HL-60/S4 treated with phorbol 12-myristate 13-acetate at 8.2 ng/mL for 4 days and 3 days (cell line): ENCODE measurements at regions not wholly inside any gene's neighbourhood (a gene's known extent, or its start where the extent isn't known, plus 50 kb on each side); places are given as distances from the start of the nearest gene placed in this dataset.

Experiments used
- in situ Hi-C: fragments of 300-500 bp; cut with MboI; formaldehyde crosslinking; loops from 2 replicates; pipeline ENCODE4 v1.15.0; 2022; ENCODE audit warnings: low sequenced_read_pairs

DNA sequence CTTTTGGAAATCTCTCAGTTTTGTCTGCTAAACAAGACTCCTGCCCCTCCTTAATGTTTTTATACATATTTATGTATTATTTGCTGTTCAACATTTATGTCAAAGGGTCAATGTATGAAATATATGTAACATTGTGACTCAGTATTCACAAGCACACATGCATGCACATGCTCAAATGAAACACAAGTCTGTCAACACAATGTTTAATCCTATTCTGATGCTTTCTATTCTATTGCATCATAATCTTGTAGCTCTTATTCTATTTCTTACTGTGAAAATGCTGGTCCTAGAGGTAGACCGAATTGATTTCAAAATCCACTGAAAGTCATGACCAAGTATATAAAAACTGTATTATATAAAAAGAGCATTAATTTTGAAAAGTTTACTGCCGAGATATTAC is 1463.3 kb downstream of the C4orf33 start:
- in situ Hi-C loops: no loop called here

DNA sequence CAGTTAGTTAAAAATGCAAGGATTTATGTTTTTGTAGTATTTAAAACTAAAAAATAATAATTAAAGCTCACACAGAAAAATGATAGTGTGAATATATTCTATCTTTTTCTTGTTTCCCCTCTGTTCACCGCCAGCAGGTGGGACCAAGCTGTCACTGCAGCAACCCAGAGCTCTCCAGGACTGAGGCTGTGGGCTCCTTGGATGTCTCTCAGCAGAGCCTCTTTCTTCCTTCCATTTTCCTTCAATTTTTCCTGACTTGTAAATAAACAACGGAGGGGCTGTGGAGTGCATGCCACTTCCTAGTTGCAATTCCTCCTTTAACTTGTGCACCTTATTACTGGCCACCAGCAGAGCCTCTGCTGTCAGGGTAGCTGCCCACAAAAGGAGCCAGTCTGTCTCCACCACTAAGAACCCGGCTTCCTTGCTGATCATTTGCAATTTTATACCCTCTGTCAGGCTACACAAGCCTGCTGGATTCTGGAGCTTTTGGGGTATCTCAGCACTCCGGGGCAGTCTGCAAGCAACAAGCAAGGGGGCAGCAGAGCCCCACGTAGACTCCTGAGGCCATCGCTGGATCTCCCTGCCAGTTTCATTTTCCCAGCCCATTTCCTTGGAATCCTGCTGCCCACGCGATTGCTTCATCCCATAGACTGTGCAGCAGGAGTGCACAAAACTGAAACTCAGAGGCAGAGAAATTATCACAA is 1467.4 kb downstream of the C4orf33 start:
- in situ Hi-C loops: no loop called here

DNA sequence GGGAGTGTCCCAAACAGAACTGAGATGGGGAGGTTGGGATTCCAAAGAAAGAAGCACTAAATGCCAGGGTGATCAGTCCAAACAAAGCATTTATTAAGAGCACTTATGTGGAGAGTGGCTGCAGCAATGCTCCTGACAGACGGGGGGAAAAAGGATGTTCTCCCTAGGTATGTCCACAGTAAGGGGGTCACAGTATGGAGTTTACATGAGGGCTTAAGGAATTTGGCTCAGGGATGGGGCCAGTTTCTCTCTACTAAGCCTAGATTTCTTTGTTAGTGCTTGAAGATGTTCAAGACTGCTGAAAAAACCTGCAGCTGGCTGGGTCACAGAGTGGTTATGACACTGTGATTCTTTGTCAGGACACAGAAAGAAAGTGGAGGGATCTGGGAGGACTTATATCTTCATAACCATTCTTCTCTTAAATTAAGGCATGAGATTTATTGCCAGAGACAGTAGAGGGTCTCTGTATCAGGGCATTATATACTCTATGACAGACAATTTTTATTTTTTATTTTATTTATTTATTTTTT is 1468.0 kb downstream of the C4orf33 start:
- in situ Hi-C loops: no loop called here

DNA sequence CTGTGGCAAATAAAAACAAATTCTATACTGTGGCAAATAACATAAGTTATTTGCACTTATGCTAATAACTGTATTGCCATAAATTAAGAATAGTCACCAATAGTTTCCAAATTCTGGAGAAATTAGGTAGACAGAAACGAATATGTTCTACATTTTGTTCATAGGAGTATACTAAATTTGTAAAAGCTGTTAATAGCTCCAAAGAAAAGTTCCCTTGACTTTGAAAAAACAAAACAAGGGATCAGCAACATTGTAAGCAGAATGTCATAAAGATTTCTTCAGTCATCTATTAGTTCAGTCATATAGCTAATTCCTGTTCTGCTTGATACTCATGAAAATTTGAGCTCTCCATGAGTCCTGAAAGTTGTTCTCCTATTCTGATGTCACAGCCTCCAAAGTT is 1472.8 kb downstream of the C4orf33 start:
- in situ Hi-C loops: no loop called here

DNA sequence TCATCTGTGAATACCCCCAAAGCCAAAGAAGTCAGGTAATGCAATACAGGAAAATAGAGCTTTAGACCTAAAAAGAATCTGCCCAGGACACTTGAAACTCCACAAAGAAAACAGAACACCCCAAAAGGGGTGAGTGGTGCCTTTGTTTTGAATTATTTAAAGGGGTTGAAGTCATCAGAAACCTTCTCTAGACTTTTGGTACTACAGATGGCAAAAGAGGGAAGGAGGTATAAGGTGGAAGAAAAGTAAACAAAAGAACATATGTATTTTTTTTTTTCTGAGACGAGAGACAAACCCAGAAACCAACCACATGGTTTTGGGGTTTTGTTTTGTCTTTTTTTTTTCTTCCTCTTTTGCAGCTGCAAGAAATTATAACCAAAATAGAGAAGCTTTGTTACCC is 1477.8 kb downstream of the C4orf33 start:
- in situ Hi-C loops: no loop called here

DNA sequence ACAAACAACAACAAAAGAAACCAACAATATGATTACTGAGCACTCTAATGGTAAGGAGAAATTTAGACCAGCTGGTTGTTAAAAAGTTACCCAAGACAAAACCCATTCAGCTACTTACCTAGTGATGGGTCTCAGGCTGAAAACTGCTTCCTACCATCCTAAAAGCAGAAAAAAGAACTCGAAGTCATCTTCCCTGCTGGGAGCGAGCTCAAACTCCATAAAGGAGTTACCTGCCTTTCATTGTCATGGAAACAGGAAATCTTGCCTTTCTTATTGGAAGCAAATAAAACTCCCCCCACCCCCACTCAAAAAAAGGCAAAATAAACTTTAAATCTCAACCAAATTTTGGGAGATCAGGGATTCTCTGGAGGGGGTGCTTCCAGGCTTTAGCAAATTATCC is 1478.3 kb downstream of the C4orf33 start:
- in situ Hi-C loops: no loop called here

DNA sequence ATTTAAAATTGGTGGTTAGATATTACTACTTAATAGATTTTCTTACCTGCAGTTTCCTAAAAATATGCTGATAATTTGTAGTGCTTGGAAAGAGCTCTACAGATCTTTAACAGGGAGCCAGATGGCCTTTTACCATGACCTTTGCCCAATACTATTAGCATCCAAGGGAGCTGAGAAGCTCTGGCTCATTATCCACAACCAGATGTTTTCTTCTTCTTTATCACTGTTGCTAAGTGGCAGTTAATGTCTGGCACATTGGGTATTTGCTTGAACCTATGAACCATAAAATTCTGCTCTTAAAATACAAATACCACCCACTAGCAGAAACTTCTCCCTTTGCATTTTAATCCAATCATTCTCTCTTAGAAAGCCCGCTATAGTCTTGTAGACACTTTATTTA is 1480.3 kb downstream of the C4orf33 start:
- in situ Hi-C loops: no loop called here

DNA sequence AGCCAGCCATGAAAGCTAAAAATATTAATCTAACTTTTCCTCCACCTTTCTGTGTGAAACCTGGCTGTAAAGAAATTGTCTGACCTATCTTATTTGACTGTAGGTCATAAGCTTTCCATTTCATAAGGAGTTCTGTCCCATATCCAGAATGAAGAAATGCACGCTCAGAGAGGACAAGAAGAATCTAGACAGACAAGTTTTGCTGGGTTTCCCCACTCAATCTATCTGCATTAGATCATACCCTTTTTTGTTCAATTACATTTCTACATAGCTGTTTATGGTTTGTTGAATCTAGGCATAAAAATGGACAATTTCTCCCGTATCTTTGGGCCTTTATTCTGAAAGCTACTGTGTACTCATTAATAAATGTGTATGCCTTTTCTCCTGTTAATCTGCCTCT is 1495.1 kb downstream of the C4orf33 start:
- in situ Hi-C loops: no loop called here

DNA sequence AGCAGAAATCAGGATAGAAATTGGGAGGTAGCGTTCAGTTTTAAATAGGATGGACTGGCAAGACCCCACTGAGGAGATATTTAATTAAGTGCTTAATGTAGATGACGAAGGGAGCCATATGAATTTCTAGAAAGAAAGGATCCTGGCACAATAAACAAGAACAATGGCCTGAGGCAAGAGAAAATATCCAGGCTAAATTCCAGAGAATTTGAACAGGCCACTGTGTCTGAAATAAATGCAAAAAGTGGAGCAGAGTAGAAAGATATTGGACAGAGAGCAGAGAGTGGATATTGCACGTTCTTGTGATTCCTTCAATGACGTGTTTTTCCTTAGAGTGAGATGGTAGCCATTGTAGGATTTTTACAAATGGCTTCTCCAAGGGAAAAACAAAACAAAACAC is 1504.8 kb downstream of the C4orf33 start:
- in situ Hi-C loops: no loop called here

DNA sequence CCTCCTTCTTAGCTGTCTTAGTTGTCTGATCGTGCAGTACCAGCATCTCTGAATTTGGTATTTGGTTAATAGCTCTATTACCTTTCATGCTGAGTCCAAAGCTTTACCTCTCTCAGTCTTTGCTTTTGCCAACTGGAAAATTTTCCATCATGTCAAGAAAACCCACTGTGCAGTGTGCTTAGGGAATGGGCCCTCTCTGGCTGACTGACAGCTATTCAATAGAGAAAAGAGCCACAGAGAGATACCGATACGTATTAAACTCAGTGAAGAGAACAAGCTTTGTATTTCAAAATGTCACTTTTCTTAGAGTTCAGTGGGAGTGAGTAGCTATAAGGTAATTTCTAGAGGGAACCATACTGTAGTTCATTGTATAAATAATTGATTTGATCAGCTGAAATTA is 1507.1 kb downstream of the C4orf33 start:
- in situ Hi-C loops: no loop called here

DNA sequence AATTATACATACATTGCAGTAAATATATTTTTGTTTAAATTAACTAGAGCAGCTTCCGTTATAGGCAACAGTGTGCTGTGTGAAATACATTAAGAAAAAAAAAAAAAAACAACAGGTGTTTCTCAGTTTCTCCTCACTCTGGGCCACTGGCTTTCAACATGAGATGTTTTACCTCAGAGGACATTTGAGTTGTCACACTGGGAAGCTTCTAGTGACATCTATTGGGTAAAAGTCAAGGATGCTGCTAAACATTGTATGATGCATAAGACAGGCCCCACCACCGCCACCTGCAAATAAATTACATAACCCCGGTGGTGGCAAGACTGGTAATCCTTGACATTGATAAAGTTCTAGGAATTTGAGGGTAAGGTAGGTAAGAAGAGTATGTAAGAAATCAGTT is 1512.2 kb downstream of the C4orf33 start:
- in situ Hi-C loops: no loop called here

DNA sequence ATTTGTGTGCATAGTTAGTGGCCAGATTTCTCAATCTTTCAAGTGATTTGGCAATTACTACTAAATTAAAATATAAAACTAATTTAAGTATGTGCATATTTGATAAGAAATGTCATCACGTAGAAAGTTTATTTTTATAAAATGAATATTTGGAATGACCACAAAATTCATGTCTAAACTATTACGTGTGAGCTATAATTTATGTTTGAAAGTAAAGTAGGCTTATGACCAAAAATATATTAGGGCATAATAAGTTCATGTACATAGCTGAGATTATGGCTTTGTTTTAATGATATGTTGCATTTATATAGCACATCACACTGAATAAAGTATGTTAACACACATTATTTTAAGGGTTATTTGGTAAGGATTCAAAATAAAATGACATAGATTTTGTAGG is 1532.6 kb downstream of the C4orf33 start:
- in situ Hi-C loops: no loop called here

DNA sequence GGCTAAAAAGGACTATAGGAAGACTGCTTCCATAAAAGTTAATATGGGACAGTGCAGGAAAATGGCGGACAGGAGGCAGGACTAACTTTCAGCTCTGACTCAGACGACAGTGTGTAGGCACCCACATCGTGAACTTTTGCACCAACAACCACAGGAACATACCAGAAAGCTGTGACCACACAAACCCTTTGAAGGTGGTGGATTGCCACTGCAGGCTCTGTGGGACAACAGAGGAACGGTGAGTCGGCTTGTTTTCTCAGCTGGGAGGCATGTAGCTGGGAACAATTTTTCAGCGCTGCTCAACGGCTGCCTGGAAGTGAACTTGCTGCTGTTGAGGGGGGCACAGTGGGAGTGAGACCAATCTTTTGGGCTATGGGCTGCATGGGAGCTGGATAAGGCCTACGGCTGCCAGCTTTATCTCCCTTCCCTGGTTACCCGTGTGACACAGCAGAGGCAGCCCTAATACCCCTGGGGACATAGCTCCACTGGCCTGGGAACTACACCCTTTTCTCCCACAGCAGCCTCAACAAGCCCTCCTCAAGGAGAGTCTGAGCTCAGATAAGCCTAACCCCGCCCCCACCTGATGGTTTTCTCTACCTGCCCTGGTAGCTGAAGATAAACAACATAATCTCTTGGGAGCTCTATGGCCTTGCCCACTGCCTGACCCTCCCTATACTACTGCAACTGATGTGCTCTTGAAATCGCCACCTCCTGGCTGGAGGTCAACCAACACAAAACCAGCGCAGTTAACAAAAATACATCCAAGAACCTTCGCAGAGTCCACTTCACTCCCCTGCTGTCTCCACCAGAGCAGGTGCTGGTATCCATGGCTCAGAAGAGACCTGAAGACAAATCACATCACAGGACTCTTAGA is 1537.0 kb downstream of the C4orf33 start:
- in situ Hi-C loops: no loop called here

DNA sequence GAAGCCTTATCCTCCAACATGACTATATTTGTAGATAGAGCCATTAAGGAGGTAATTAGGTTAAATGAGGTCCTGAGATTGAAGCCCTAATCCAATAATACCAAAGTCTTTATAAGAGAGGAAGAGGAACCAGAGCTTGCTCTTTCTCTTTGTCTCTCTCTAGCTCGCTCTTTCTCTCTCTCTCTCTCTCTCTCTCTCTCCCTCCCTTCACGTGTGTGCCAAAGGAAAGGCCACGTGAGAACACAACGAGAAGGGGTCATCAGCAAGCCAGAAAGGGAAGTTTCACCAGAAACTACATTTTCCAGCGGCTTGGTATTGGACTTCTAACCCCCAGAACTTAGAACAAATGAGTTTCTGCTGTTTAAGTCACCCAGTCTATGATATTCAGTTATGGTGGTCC is 1540.5 kb downstream of the C4orf33 start:
- in situ Hi-C loops: no loop called here

DNA sequence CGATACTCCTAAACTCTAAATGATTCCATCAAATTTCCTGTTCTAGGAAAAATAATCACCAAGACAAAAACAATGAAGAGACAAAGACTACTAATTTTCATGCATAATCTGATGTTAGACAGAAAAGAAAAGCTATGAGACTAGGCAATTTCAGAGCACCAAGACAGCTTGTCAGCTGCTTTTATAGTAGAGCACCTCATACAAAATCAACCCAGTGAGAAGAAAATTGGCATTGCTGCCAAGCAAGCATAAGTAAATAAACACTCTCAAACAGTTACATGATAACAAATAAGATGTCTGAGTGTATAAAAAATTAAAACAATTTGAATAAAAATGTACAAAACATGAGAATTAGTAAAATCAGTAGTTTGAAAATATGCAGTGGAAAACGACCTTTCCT is 1544.6 kb downstream of the C4orf33 start:
- in situ Hi-C loops: no loop called here

DNA sequence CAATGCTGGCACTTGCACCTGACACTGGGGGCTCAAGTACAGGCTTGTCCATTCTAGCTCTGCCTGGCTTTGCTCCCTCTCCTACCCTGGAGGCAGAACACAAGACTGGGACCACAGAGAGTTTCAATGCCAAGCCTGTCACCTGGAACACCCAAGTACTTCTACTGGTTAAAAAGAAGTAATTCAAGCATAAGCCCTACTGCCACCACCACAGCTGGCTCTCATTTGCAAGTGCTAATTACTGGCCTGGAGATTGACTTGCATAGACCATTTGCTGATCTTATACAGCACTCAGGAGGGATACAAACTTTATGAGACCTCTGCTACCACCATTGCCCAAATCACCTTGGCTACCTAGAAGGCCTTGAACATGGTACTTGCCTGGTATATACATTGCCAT is 1550.9 kb downstream of the C4orf33 start:
- in situ Hi-C loops: no loop called here

DNA sequence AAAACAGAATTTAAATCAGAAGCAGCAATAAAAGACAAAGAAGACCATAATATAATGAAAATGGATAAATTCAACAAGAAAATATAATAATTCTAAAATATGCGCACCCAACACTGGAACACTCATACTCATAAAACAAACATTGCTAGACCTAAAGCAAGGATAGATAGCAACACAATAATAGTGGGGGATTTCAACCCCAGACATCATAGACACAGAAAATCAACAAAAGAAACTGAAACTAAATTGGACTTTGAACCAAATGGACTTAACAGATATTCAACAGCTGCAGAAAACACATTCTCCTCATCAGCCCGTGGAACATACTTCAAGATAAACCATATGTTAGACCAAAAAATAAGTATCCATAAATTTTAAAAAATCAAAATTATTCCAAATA is 1552.6 kb downstream of the C4orf33 start:
- in situ Hi-C loops: no loop called here

DNA sequence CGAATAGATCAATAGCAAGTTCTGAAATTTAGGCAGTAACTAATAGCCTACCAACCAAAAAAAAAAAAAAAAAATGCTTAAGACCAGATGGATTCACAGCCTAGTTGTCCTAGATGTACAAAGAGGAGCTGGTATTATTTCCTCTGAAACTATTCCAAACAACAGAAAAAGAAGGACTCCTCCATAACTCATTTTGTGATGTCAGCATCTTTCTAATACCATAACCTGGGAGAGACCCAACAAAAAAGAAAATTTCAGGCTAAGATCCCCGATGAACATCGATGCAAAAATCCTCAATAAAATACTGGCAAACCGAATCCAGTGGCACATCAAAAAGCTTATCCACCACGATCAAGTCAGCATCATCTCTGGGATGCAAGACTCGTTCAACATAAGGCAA is 1557.9 kb downstream of the C4orf33 start:
- in situ Hi-C loops: no loop called here

DNA sequence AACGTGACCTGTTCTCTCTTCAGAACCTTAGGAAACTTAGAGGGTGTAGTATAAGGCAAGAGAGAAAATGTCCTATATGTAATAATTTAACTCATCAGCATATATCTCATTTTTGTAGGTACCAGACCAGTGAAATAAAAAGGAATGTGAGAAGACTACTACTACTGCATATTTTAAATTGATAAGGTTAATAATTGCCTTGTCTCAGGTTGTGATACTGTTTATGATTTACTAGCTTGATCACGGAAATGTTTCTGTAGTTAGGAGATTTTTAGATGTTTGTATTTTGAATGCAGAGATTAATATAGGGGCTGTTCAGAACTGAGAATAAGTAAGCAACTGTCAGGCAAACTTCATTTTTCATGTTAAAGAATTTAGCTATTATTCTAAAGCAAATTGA is 1563.4 kb downstream of the C4orf33 start:
- in situ Hi-C loops: no loop called here

DNA sequence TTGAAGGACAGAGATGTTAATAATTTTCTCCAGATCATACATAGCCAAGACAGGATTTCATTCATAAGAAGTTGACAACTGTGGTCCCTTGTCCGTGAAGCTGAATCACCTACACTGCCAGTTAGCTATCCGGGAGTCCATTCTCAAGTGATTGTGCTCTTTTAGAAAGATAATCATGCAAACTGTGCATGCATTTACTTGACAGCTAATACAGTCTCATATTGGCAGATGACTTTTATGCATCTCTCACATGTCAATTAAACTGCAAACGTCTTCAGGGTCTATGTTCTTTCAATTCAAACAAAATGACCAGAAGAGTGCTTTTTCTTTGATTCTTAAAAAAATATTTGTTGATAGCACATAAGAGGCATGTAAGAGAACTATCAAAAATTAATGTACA is 1572.9 kb downstream of the C4orf33 start:
- in situ Hi-C loops: no loop called here

DNA sequence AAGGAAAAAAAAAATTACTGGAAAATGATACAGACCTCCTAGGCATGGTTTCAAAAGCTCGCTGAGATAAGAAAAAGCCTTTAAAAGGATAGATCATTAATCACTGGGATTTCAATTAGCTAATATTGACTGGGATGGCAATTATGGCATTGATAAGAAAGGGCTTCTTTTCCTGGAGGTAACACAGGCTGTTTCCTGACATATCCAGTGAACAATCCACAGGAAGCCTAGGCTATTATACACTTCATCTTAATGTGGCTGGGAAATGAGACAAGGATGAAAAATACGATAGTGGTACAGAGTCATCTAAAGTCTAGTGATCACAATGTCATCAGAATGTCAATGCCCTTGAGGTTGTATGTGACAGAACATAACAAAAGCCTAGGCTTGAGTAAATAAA is 1579.3 kb downstream of the C4orf33 start:
- in situ Hi-C loops: no loop called here

DNA sequence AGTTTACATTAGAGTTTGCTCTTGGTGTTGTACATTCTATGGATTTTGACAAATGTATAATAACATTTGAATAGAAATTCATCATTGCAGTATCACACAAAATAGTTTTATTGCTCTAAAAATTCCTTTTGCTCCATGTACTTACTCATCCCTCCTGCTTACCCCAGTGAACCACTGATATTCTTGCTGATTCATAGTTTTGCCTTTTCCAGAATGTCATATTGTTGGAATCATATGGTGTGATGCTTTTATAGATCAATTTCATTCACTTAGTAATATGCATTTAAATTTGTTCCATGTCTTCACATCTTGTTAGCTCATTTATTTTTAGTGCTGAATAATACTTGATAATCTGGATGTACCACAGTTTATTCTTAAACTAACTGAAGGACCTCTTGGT is 1593.2 kb downstream of the C4orf33 start:
- in situ Hi-C loops: no loop called here
